ENCODE measurements at regions not wholly inside any gene's neighbourhood (a gene's known extent, or its start where the extent isn't known, plus 50 kb on each side); places are given as distances from the start of the nearest gene placed in this dataset.
A peak's percentile ranks its signal among the peaks of the same experiment; 100 is the strongest.

- no peak for DNase-seq (ENCODE audit: low spot score)
Measured at GRCh38 chr7:34275624-34276023, 370.3 kb downstream of the BMPER start.

GRCh38 chr7:34277016-34277802 lies 371.9 kb downstream of the BMPER start:
- DNase-seq (ENCODE audit: low spot score), result no peak

GRCh38 chr7:34277803-34278199 lies 372.5 kb downstream of the BMPER start:
- DNase-seq (ENCODE audit: low spot score), result no peak

GRCh38 chr7:34281260-34281659 lies 375.9 kb downstream of the BMPER start:
- DNase-seq (ENCODE audit: low spot score), result no peak

- DNase-seq (ENCODE audit: low spot score), result peak; percentile 24
Measured at GRCh38 chr7:34282271-34282670, 375.7 kb upstream of the NPSR1 start.

GRCh38 chr7:34296663-34297062 lies 361.4 kb upstream of the NPSR1 start:
- peak; percentile 71 for DNase-seq (ENCODE audit: low spot score)

GRCh38 chr7:34298492-34299013 lies 359.5 kb upstream of the NPSR1 start:
- DNase-seq (ENCODE audit: low spot score), result no peak

GRCh38 chr7:34299066-34299465 lies 359.0 kb upstream of the NPSR1 start:
- no peak for DNase-seq (ENCODE audit: low spot score)

- DNase-seq (ENCODE audit: low spot score), result no peak
Measured at GRCh38 chr7:34307540-34307939, 350.5 kb upstream of the NPSR1 start.

GRCh38 chr7:34308595-34308994 lies 349.4 kb upstream of the NPSR1 start:
- DNase-seq (ENCODE audit: low spot score), result no peak

GRCh38 chr7:34309116-34309515 lies 348.9 kb upstream of the NPSR1 start:
- DNase-seq (ENCODE audit: low spot score), result no peak

GRCh38 chr7:34309584-34309983 lies 348.4 kb upstream of the NPSR1 start:
- DNase-seq (ENCODE audit: low spot score), result no peak

GRCh38 chr7:34311591-34311990 lies 346.4 kb upstream of the NPSR1 start:
- DNase-seq (ENCODE audit: low spot score), result no peak

- DNase-seq (ENCODE audit: low spot score), result no peak
Measured at GRCh38 chr7:34312624-34313023, 345.4 kb upstream of the NPSR1 start.

- DNase-seq (ENCODE audit: low spot score), result peak; percentile 43
Measured at GRCh38 chr7:34313289-34313688, 344.7 kb upstream of the NPSR1 start.

GRCh38 chr7:34315032-34315431 lies 343.0 kb upstream of the NPSR1 start:
- DNase-seq (ENCODE audit: low spot score), result peak; percentile 84

- no peak for DNase-seq (ENCODE audit: low spot score)
Measured at GRCh38 chr7:34317039-34317438, 341.0 kb upstream of the NPSR1 start.

- DNase-seq (ENCODE audit: low spot score), result no peak
Measured at GRCh38 chr7:34320412-34320811, 337.6 kb upstream of the NPSR1 start.

GRCh38 chr7:34320926-34321661 lies 336.9 kb upstream of the NPSR1 start:
- DNase-seq (ENCODE audit: low spot score), result peak; percentile 86

- DNase-seq (ENCODE audit: low spot score), result no peak
Measured at GRCh38 chr7:34322841-34323240, 335.2 kb upstream of the NPSR1 start.

GRCh38 chr7:34327681-34328080 lies 330.3 kb upstream of the NPSR1 start:
- peak; percentile 29 for DNase-seq (ENCODE audit: low spot score)

GRCh38 chr7:34330308-34330707 lies 327.7 kb upstream of the NPSR1 start:
- no peak for DNase-seq (ENCODE audit: low spot score)

- DNase-seq (ENCODE audit: low spot score), result no peak
Measured at GRCh38 chr7:34331102-34331501, 326.9 kb upstream of the NPSR1 start.
